B cell (primary cell): ENCODE measurements at regions not wholly inside any gene's neighbourhood (a gene's known extent, or its start where the extent isn't known, plus 50 kb on each side); places are given as distances from the start of the nearest gene placed in this dataset.

Experiments used
- EZH2 ChIP-seq: IDR thresholded peaks from 2 replicates; pipeline ENCODE4 v1.6.1; 2012; ENCODE audit warnings: borderline replicate concordance, low read depth, mild to moderate bottlenecking, moderate library complexity, low read length; ENCODE audit not compliant: insufficient read depth, poor library complexity, severe bottlenecking
- TF ChIP-seq, protein P1 (sequence below): fragments of 200-600 bp; IDR thresholded peaks from one replicate; pipeline ENCODE4 v1.8.0; 2022; ENCODE audit warnings: antibody characterized with exemption, mild to moderate bottlenecking

DNA sequence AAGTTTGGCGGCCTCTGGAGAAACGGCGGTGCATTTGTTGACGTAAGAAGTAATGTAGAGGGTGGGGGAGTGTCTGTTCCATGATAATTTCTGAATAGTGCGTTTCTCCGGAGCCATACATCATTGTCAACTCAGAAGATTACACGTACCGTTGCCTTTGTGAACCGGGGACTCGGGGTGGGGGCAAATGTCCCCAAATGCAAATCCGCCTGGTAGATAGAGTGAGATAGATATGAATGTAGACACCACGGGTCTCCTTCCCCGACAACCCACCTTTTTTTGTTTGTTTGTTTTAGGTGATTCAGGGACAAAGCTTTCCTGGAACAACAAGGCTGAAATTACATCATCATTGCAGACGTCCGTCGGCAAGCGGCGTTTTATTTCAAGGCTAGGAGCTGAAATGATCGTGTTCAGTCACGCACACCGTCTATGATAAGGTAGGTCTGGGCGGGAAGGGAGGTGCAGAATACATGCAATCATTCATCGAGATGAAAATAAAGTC, 96.0 kb upstream of the PPP2R3B start:
- TF ChIP-seq, protein P1, sequence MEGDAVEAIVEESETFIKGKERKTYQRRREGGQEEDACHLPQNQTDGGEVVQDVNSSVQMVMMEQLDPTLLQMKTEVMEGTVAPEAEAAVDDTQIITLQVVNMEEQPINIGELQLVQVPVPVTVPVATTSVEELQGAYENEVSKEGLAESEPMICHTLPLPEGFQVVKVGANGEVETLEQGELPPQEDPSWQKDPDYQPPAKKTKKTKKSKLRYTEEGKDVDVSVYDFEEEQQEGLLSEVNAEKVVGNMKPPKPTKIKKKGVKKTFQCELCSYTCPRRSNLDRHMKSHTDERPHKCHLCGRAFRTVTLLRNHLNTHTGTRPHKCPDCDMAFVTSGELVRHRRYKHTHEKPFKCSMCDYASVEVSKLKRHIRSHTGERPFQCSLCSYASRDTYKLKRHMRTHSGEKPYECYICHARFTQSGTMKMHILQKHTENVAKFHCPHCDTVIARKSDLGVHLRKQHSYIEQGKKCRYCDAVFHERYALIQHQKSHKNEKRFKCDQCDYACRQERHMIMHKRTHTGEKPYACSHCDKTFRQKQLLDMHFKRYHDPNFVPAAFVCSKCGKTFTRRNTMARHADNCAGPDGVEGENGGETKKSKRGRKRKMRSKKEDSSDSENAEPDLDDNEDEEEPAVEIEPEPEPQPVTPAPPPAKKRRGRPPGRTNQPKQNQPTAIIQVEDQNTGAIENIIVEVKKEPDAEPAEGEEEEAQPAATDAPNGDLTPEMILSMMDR: no peak
- no peak for TF ChIP-seq EZH2
